GM19351 (cell line): ENCODE measurements at regions not wholly inside any gene's neighbourhood (a gene's known extent, or its start where the extent isn't known, plus 50 kb on each side); places are given as distances from the start of the nearest gene placed in this dataset.
"Not testable (repeated sequence)": the region's sequence is repeated elsewhere in the genome, so short reads cannot be mapped to it uniquely, and the experiment has no call there.

Experiments used
- ATAC-seq: cut with Tn5 transposase; IDR thresholded peaks from one replicate; pipeline ENCODE4 v1.9.1; 2021; ENCODE audit warnings: mild to moderate bottlenecking, moderate library complexity; ENCODE audit not compliant: unreplicated experiment

- ATAC-seq = no peak
Observed at GRCh38 chr10:15430969-15431771, 60.1 kb upstream of the FAM171A1 start.

GRCh38 chr10:15428681-15429080 is 57.6 kb upstream of the FAM171A1 start:
- no peak for ATAC-seq

GRCh38 chr10:15427843-15428414 is 56.8 kb upstream of the FAM171A1 start:
- ATAC-seq = no peak

GRCh38 chr10:15426558-15426957 is 55.5 kb upstream of the FAM171A1 start:
- no peak for ATAC-seq

- ATAC-seq = no peak
Observed at GRCh38 chr10:15426115-15426514, 55.0 kb upstream of the FAM171A1 start.

GRCh38 chr10:15421875-15422274 is 50.8 kb upstream of the FAM171A1 start:
- not testable (repeated sequence) for ATAC-seq
